Upper lobe of right lung (tissue), 1 donor: ENCODE measurements at regions not wholly inside any gene's neighbourhood (a gene's known extent, or its start where the extent isn't known, plus 50 kb on each side); places are given as distances from the start of the nearest gene placed in this dataset.
"Not testable (repeated sequence)": the region's sequence is repeated elsewhere in the genome, so short reads cannot be mapped to it uniquely, and the experiment has no call there.

ENCODE experiments used
- ATAC-seq: fragments of 200-7000 bp; cut with Tn5 transposase; one replicate; pipeline ENCODE4 v1.9.1; 2020; ENCODE audit warnings: mild to moderate bottlenecking, moderate library complexity
- DNase-seq: peaks from one replicate; pipeline ENCODE4 v3.0.0-alpha.2; 2020
- H3K27ac ChIP-seq: fragments of 200-600 bp; one replicate; pipeline ENCODE4 v1.8.0; 2022
- H3K27me3 ChIP-seq: fragments of 200-600 bp; one replicate; pipeline ENCODE4 v1.8.0; 2022; ENCODE audit warnings: mild to moderate bottlenecking
- H3K36me3 ChIP-seq: fragments of 200-600 bp; one replicate; pipeline ENCODE4 v1.8.0; 2022
- H3K4me1 ChIP-seq: fragments of 200-600 bp; one replicate; pipeline ENCODE4 v1.8.0; 2022
- H3K4me3 ChIP-seq: fragments of 200-600 bp; one replicate; pipeline ENCODE4 v1.8.0; 2022; ENCODE audit warnings: mild to moderate bottlenecking
- H3K9me3 ChIP-seq: fragments of 200-600 bp; one replicate; pipeline ENCODE4 v1.8.0; 2022
- CTCF ChIP-seq: fragments of 200-600 bp; IDR thresholded peaks from one replicate; pipeline ENCODE4 v1.8.0; 2022; ENCODE audit warnings: antibody characterized with exemption
- intact Hi-C: fragments of 100-400 bp; cut with DNase I; formaldehyde crosslinking; loops from one replicate; pipeline ENCODE4 v1.11.0; 2022
- donor health status: DM: no; HTN: yes; CAD: no; lungs with severe emphysema.

GRCh38 chr20:52303281-52303950 lies 111.8 kb upstream of the ZFP64 start:
- intact Hi-C loops: no loop called here
- H3K27me3 ChIP-seq: peaks cover 9% of the 10 kb centered on the region
- ATAC-seq (no peak), DNase-seq (no peak)
- TF ChIP-seq CTCF: no peak
- H3K9me3 ChIP-seq: no peaks in the 10 kb centered on the region
- H3K4me3 ChIP-seq: no peak overlapping the region
- no peaks in the 10 kb centered on the region for H3K4me1 ChIP-seq
- no peak overlapping the region for H3K27ac ChIP-seq
- no peaks in the 10 kb centered on the region for H3K36me3 ChIP-seq

GRCh38 chr20:52302736-52303135 lies 111.2 kb upstream of the ZFP64 start:
- ATAC-seq (no peak), DNase-seq (no peak)
- no peak for TF ChIP-seq CTCF
- H3K36me3 ChIP-seq: no peaks in the 10 kb centered on the region
- no peaks in the 10 kb centered on the region for H3K9me3 ChIP-seq
- peaks cover 10% of the 10 kb centered on the region for H3K27me3 ChIP-seq
- intact Hi-C loops: no loop called here
- no peaks in the 10 kb centered on the region for H3K4me1 ChIP-seq
- H3K27ac ChIP-seq: no peak overlapping the region
- no peak overlapping the region for H3K4me3 ChIP-seq

- DNase-seq, H3K4me3 ChIP-seq, ATAC-seq, H3K4me1 ChIP-seq, H3K9me3 ChIP-seq, H3K27me3 ChIP-seq, H3K27ac ChIP-seq, intact Hi-C loops, H3K36me3 ChIP-seq: not testable (repeated sequence)
These were observed 110.5 kb upstream of the ZFP64 start for GRCh38 chr20:52302051-52302450.

GRCh38 chr20:52295556-52295955 lies 104.0 kb upstream of the ZFP64 start:
- H3K27me3 ChIP-seq: peaks cover 5% of the 10 kb centered on the region
- ATAC-seq (no peak), DNase-seq (no peak)
- no peaks in the 10 kb centered on the region for H3K4me1 ChIP-seq
- intact Hi-C loops: no loop called here
- H3K9me3 ChIP-seq: no peaks in the 10 kb centered on the region
- H3K27ac ChIP-seq: no peak overlapping the region
- TF ChIP-seq CTCF: no peak
- H3K36me3 ChIP-seq: no peaks in the 10 kb centered on the region
- H3K4me3 ChIP-seq: no peak overlapping the region

GRCh38 chr20:52294106-52294628 lies 102.6 kb upstream of the ZFP64 start:
- Histone ChIP-seq H3K4me1 (no peaks in the 10 kb centered on the region), H3K27ac (no peak overlapping the region), H3K27me3 (peaks cover 5% of the 10 kb centered on the region), H3K9me3 (no peaks in the 10 kb centered on the region), H3K36me3 (no peaks in the 10 kb centered on the region), H3K4me3 (no peak overlapping the region)
- no peak for TF ChIP-seq CTCF
- DNase-seq (no peak), ATAC-seq (no peak)
- intact Hi-C loops: no loop called here

- H3K27ac ChIP-seq: no peak overlapping the region
- H3K4me1 ChIP-seq: no peaks in the 10 kb centered on the region
- DNase-seq (no peak), ATAC-seq (no peak)
- H3K9me3 ChIP-seq: no peaks in the 10 kb centered on the region
- intact Hi-C loops: no loop called here
- no peaks in the 10 kb centered on the region for H3K36me3 ChIP-seq
- H3K4me3 ChIP-seq: no peak overlapping the region
- no peak for TF ChIP-seq CTCF
- no peaks in the 10 kb centered on the region for H3K27me3 ChIP-seq
These were observed 99.5 kb upstream of the ZFP64 start for GRCh38 chr20:52291109-52291508.
